RWPE1 (cell line): ENCODE measurements at regions not wholly inside any gene's neighbourhood (a gene's known extent, or its start where the extent isn't known, plus 50 kb on each side); places are given as distances from the start of the nearest gene placed in this dataset.

ENCODE experiments used
- CTCF ChIA-PET: fragments of 350-600 bp; sonication (Branson Sonifier 250); formaldehyde crosslinking; extraction: SDS; loops from one replicate; lab custom pipeline; 2021; lab: Yijun Ruan, JAX
- POLR2A ChIA-PET: fragments of 400-600 bp; formaldehyde crosslinking; extraction: SDS; loops from one replicate; lab custom pipeline; 2020; ENCODE audit warnings: antibody characterized with exemption; ENCODE audit not compliant: low non-redundant PET; lab: Yijun Ruan, JAX
- DNase-seq: peaks from one replicate; pipeline ENCODE4 v3.0.0; 2012; ENCODE audit warnings: low spot score
- H3K27ac ChIP-seq: fragments of 450-650 bp; 2 replicates; pipeline ENCODE4 v1.5.1; 2017
- TF ChIP-seq, protein P1 (sequence below): fragments of 450-650 bp; conservative IDR thresholded peaks from 2 replicates; pipeline ENCODE4 v1.5.1; 2017; ENCODE audit warnings: low read depth, mild to moderate bottlenecking

DNA sequence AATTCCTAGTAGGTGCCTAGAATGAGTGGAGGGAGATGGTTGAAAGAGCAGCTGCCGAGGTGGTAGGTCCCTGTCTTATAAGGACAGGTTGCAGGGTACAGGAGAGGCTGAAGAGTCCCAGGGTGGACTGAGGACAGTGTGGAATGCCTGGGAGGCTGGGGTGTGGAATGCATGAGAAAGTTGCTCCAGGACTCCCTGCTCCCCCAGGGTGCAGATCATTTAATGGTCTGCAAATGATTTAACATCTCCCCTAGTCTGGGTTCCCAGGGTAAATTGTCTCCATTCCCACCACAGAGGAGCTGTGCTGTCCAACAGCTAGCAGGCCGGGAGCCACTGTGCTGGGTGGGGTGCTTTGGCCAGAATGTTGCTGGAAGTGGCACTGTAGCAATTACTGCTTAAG lies 76.0 kb downstream of the CD83 start:
- no peak overlapping the region for H3K27ac ChIP-seq
- ChIA-PET CTCF (no interaction called here), POLR2A (no interaction called here)
- no peak for DNase-seq
- TF ChIP-seq, protein P1, sequence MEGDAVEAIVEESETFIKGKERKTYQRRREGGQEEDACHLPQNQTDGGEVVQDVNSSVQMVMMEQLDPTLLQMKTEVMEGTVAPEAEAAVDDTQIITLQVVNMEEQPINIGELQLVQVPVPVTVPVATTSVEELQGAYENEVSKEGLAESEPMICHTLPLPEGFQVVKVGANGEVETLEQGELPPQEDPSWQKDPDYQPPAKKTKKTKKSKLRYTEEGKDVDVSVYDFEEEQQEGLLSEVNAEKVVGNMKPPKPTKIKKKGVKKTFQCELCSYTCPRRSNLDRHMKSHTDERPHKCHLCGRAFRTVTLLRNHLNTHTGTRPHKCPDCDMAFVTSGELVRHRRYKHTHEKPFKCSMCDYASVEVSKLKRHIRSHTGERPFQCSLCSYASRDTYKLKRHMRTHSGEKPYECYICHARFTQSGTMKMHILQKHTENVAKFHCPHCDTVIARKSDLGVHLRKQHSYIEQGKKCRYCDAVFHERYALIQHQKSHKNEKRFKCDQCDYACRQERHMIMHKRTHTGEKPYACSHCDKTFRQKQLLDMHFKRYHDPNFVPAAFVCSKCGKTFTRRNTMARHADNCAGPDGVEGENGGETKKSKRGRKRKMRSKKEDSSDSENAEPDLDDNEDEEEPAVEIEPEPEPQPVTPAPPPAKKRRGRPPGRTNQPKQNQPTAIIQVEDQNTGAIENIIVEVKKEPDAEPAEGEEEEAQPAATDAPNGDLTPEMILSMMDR, result no peak

DNA sequence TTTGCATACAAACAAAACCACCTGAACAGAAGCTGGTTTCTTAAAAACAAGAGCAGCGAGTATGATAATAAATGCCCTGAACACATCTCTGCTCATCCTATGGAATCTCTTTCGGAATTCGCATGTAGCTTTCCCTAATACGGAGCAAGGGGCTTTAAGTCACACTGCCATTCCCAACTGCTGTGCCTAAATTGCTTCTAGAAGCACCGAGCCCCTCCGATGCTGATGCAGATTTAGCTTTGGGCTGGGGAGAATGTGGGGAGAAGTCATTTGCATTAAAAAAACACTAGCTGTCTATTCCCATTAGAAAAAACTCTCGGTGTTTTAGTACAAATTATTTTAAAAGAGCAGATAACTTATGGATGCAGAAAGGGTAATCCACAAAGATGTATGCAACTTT lies 76.9 kb downstream of the CD83 start:
- DNase-seq, result no peak
- TF ChIP-seq, protein P1, result no peak
- no peak overlapping the region for H3K27ac ChIP-seq
- POLR2A ChIA-PET, result no interaction called here
- CTCF ChIA-PET, result interaction anchor here (0.8 kb wide), 1 partner anchor 10 kb away, joined by 3 read pairs; no protein-coding TSS in a partner anchor

DNA sequence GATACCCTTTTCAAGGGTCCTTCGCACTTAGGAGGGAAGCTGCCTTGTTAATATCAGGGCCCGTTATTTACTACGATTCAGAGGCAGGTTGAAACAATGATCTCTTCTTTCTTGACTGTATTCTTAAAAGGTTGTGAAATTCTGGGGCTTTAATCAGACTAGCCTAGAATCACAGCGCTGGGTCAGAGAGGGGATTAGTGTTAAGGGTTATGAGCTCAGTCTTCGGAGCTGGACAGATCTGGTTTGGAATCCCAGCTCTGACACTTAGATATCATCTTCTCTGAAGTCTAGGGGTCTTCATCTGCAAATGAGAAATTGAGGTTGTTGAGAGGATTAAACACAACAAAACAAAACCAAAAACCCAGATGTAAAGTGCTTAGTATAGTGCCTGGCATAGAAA lies 77.4 kb downstream of the CD83 start:
- no peak for DNase-seq
- TF ChIP-seq, protein P1, result no peak
- POLR2A ChIA-PET, result no interaction called here
- no peak overlapping the region for H3K27ac ChIP-seq
- CTCF ChIA-PET, result interaction anchor here (0.8 kb wide), 1 partner anchor 9 kb away, joined by 3 read pairs; no protein-coding TSS in a partner anchor

DNA sequence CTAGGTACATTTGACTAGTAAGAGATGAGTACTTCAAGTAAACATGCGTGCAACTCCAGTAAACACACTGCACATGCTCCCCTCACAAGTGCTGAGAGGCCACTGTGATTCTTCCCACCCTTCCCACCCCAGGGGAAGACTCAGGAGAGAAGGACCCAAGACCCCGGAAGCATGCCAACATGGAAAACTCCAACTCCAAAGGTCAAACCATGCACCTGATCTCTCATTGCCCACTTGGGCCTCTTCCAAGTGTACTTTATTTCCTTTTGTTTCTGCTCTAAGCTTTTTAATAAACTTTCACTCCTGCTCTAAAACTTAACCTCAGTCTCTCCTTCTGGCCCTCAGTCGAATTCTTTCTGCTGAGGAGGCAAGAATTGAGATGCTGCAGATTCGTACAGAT lies 78.5 kb downstream of the CD83 start:
- DNase-seq, result no peak
- ChIA-PET POLR2A (no interaction called here), CTCF (no interaction called here)
- TF ChIP-seq, protein P1, result no peak
- no peak overlapping the region for H3K27ac ChIP-seq

DNA sequence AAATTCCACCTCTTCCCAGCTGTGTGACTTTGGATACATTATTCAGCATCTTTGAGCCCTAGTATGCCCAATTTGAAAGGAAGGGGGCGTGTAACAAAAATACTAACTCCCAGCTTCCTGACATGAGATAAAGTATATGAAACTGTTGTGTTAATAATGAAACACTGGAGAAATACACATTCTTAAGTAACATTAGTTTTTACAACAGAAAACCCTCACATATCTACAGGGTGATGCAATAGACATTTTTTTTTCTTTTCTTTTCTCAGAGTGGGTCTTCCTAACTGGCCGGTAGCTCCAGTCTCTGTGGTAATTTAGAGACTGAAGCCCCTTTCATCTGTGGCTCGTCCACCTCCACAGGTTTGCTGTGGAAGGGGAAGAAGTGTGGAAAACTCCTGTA lies 79.5 kb downstream of the CD83 start:
- TF ChIP-seq, protein P1, result no peak
- POLR2A ChIA-PET, result no interaction called here
- no peak overlapping the region for H3K27ac ChIP-seq
- CTCF ChIA-PET, result interaction anchor here (1.3 kb wide), 1 partner anchor 9 kb away, joined by 3 read pairs; no protein-coding TSS in a partner anchor
- no peak for DNase-seq

DNA sequence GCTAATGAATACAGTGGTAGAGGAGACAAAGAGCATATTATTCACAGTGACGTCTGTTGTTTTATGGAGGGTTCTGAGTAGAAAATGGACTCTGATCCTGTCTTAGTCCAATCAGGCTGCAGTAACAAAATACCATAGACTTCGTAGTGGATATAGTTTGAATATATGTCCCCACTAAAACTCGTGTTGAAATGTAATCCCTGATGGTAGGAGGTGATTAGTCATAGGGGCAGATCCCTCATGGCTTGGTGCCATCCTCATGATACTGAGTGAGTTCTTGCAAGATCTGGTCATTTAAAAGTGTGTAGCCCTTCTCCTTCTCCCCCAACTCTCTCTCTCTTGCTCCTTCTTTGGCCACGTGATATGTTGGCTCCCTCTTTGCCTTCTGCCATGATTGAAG lies 82.5 kb downstream of the CD83 start:
- POLR2A ChIA-PET, result no interaction called here
- TF ChIP-seq, protein P1, result no peak
- H3K27ac ChIP-seq, result no peak overlapping the region
- no peak for DNase-seq
- CTCF ChIA-PET, result no interaction called here
